NCI-H82 (cell line): ENCODE measurements at regions not wholly inside any gene's neighbourhood (a gene's known extent, or its start where the extent isn't known, plus 50 kb on each side); places are given as distances from the start of the nearest gene placed in this dataset.
A peak's percentile ranks its signal among the peaks of the same experiment; 100 is the strongest.

Source experiments
- DNase-seq: peaks from one replicate; lab custom pipeline; 2025; lab: John Stamatoyannopoulos, UW

- DNase-seq, result no peak
These were observed 131.6 kb downstream of the TPRA1 start for GRCh38 chr3:127458696-127459604.

DNA sequence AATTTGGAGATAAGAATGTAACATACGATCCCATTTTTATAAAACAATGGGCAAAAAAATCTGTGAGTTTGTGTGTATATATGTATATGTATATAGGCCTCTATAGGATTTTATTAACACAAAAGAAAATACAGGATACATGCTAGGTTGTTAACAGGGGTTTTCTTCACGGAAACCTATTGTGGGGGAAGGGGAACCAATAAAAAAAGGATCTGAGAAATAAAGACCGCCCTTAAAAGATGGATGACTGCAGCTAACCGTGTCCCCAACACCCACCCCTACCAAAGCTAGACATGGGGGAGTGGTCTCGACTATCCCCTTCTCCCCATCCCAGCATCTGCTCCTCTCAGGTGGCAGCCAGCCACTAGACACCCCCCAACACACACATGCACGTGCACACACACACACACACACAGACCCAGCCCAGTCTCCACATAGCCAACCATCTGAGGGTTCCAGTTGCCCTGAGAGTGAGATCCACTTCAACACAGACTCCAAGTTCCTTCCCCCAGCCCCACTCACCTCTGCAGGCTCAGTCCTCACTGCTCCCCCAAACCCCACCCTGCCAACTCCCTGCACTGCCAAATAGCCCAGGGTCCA lies 132.9 kb downstream of the TPRA1 start:
- no peak for DNase-seq

DNA sequence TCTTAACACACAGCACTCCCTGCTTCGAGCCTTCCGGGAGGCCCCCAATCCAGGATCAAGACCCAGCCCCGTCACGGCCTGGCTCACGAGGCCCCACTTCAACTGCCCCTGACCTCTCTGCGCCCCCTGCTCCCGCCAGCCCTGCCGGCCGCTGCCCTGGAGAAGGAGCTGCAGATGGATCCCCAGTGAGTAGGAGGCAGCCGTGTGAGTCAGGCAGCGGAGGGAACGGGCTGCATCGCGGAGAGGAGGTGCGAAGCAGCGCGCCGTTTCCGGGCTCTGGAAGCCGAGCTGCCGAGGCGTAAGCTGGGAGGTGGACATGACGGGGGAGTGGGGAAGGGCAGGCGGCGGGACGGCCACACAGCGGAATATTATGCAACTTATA lies 133.4 kb downstream of the TPRA1 start:
- no peak for DNase-seq

GRCh38 chr3:127456471-127457093 lies 134.0 kb downstream of the TPRA1 start:
- DNase-seq, result no peak

DNA sequence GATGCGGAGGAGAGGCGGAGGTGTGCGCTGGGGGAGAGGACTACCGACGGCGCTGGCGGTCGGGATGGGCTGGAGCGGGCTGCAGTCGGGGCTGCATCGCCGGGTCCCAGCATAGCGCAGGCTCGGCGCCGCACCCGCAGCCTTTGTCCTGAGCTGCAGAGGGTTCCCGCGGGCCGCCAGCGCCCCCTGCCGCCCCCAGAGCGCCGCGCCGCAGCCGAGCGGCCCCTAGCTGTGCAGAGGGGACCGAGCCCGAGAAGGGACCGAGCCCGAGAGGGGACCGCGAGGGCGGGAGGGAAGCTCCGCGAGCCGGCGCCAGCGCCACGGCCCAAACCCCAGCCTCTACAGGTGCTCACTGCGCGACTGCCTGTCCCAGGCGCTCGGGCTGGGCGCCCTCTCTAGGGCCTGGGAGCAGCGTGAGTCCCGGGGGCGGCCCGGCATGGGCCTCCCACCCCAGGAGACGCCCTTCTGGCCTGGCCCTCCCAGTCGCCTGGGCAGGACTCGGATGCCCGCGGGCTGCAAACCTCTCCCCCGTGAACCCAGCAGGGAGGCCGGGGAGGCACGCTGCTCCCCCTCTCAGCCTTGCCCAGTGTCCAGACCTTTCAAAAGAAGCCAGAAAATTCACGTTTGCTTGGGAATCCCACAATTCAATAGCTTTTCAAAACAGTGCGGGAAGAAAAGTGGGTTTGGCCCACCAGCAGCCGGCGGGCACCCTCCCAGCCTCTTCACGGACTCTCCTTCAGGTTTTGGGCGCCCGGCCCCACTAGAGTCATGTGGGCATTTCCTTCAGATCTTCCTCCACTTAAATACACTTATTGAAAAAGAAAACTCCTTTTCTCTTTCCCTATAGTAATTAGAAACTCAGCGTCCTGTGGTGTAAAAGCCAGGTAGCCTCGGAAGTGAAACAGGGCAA lies 134.7 kb downstream of the TPRA1 start:
- DNase-seq, result peak; percentile 95

GRCh38 chr3:127454968-127455367 lies 135.6 kb downstream of the TPRA1 start:
- DNase-seq, result no peak

GRCh38 chr3:127454051-127454450 lies 136.5 kb downstream of the TPRA1 start:
- no peak for DNase-seq

DNA sequence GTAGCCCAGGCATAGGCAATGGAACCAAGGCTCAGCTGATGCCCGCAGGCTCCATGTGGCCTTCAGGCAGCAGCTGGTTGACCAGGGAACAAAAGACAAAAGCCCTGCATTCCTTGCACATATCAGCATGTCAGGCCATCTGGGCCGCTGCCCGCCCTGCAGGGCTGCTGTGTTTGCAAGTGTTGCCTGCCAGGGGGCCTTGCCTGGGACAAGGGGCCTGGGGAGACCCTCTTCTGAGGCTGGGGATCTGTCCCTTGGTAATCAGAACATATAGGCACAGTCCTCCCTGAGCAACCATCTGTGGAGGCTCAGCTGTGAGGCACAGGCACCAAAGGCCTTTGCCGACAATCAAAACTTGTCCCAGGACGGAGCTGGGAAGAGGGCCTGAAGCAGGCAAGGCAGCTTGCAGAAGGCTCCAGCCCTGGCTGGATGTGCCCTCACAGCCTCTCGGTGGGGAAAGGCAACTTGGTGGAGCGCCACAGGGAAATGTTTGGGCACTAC lies 138.2 kb downstream of the TPRA1 start:
- DNase-seq, result no peak

DNA sequence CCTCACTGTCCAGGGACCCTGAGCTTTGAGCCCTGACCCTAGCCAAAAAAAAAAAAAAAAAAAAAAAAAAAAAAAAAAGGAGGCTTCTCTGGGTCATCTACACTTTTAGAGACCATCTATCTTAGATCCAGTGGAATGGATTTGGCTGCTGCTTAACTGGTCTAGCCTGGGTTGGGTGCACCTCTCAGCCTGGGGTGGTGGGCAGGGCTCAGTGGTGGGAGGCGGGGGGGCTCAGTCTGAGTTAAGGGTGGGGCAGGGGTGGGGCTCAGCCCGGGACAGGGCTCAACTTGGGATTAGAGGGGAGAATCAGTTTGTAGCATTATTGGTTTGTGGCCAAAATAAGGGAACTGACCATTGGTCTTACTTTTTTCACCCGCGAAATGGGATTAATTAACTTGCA lies 139.2 kb downstream of the TPRA1 start:
- no peak for DNase-seq

- no peak for DNase-seq
These were observed 140.2 kb downstream of the TPRA1 start for GRCh38 chr3:127450331-127450730.

GRCh38 chr3:127449486-127450212 lies 140.9 kb downstream of the TPRA1 start:
- no peak for DNase-seq

- no peak for DNase-seq
These were observed 141.9 kb downstream of the TPRA1 start for GRCh38 chr3:127448671-127449070.

DNA sequence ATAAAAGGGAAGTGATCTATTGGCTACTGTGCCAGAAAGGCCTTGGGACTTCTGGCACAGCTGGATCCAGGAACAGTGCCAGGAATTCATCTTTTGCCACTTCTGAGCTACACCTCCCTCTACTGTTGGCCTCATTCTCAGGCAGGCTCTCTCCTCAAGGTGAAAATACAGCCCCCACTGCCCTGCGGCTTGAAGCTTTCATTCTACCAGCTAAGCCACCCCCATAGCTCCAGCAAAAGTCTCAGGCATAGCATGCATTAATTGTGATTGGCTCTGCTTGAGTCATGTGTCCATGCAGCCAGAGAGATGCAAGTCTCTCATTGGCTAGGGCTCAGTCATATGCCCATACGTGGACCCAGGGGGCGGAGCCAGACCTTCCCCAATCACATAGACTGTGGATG lies 142.4 kb downstream of the TPRA1 start:
- no peak for DNase-seq

DNA sequence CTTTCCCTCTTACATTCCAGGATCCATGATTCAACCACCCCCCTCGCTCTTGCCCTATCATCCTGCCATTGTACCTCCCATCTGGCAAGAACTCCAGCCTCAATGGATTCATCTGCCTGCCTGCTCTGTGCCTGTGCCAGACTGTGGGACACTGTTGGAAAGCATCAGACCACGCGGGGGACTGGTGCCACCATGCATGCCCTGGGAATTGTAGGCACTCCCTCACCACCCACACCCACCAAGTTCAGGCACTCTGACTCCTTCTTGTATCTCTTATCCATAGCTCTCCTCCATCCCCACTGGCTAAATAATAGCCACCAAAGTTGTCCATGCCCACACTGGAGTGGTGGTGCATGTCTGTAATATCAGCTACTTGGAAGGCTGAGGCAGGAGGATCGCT lies 143.8 kb downstream of the TPRA1 start:
- no peak for DNase-seq

- peak; percentile 20 for DNase-seq
These were observed 144.8 kb downstream of the TPRA1 start for GRCh38 chr3:127445581-127446343.

- DNase-seq, result no peak
These were observed 145.8 kb downstream of the TPRA1 start for GRCh38 chr3:127444761-127445160.

DNA sequence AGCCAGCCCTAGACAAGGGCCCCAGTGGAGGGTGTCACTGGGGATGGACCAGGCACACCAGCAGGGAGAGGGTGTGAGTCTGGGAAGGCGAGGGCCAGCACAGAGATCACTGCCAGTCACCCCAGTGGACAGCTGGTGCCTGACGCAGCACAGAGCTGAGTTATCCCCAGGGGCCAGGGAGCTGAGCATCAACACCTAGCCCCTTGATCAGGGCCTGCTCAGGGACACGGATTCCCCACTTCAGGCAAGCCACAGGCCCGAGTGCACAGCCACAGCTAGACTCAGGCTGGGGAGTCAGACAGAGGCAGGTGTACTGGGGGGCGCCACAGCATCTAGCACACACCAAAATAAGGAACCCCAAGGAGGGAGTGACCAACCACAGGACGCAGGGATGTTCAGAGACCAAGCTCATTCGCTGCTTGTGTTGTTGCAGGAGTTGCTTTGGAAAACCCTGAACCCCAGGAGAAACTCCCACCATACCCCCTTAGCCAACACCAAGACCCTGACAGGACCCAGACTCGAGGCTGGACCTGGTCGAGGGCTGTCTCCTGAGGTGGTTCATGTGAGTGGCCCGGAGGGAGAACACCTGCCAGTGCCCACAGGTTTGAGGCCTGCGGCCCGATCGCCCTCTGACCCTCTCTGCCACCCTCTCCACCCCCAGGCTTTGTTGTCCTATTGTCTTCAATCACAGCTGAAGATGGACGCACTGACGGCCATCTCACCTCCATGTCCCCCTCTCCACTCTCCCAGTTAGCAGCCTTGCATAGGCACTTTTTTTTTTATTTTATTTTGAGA lies 146.8 kb downstream of the TPRA1 start:
- peak; percentile 83 for DNase-seq

DNA sequence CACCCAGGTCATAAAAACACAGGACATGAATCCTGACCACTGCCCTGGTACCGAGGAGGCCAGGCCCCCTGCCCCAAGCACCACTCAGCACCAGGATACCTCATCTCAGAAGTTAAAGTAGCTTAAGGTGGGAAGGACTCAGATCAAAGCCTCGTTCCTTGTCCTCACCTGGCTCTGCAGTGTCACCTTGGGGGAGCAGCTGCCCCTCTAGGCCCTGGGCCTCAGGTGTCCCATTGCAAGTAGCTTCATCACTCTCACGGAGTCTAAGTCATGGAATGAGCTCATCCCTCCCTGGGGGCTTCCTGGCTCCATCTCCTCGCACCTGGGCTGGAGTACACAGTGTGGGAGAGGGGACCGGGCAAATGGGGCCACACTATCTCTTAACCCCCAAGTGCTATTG lies 148.0 kb downstream of the TPRA1 start:
- peak; percentile 34 for DNase-seq

GRCh38 chr3:127441764-127442163 lies 148.8 kb downstream of the TPRA1 start:
- DNase-seq, result peak; percentile 100

GRCh38 chr3:127440384-127440783 lies 150.1 kb downstream of the TPRA1 start:
- no peak for DNase-seq
